H1 (cell line): ENCODE measurements at regions not wholly inside any gene's neighbourhood (a gene's known extent, or its start where the extent isn't known, plus 50 kb on each side); places are given as distances from the start of the nearest gene placed in this dataset.

ENCODE experiments used
- ATF3 ChIP-seq: IDR thresholded peaks from 2 replicates; pipeline ENCODE4 v1.6.1; 2011; ENCODE audit warnings: low read depth, mild to moderate bottlenecking, low read length; ENCODE audit not compliant: insufficient read depth
- CBX8 ChIP-seq: fragments of 300-800, 300-1000 bp; sonication (generic); IDR thresholded peaks from 2 replicates; pipeline ENCODE4 v1.7.1; 2016; ENCODE audit warnings: low read depth, low read length, borderline replicate concordance
- EP300 ChIP-seq, 2 experiments: IDR thresholded peaks; 1 replicate in 1 of 2; 2 replicates in 1 of 2; pipeline ENCODE4 v1.6.1; 2011 to 2012; ENCODE audit warnings: low read depth in 2 of 2, low read length in 2 of 2, mild to moderate bottlenecking in 2 of 2, borderline replicate concordance in 1 of 2, inconsistent platforms in 1 of 2, moderate library complexity in 1 of 2
- RBBP5 ChIP-seq: IDR thresholded peaks from 2 replicates; pipeline ENCODE4 v1.7.1; 2012; ENCODE audit warnings: low read depth, mild to moderate bottlenecking, inconsistent platforms, low read length, moderate library complexity, borderline replicate concordance
- SAP30 ChIP-seq: fragments of 300-600 bp; sonication (generic); IDR thresholded peaks from 2 replicates; pipeline ENCODE4 v1.7.1; 2012; ENCODE audit warnings: low read length, moderate library complexity, mild to moderate bottlenecking, inconsistent platforms; ENCODE audit not compliant: insufficient read depth, insufficient replicate concordance
- SIX5 ChIP-seq: IDR thresholded peaks from 2 replicates; pipeline ENCODE4 v1.6.1; 2011; ENCODE audit warnings: mild to moderate bottlenecking, low read depth, low read length
- SRF ChIP-seq: IDR thresholded peaks from 2 replicates; pipeline ENCODE4 v1.6.1; 2011; ENCODE audit warnings: mild to moderate bottlenecking, low read depth, low read length, moderate library complexity
- TCF12 ChIP-seq: IDR thresholded peaks from 2 replicates; pipeline ENCODE4 v1.6.1; 2011; ENCODE audit warnings: low read depth, mild to moderate bottlenecking, low read length
- TF ChIP-seq, protein P1 (sequence below): fragments of 300-600 bp; sonication (generic); IDR thresholded peaks from 2 replicates; pipeline ENCODE4 v1.7.1; 2012; ENCODE audit warnings: low read length, moderate library complexity, mild to moderate bottlenecking, inconsistent platforms; ENCODE audit not compliant: insufficient replicate concordance

GRCh38 chr20:24872291-24873024 lies 76.6 kb upstream of the CST7 start (continued):
- TF ChIP-seq, protein P1, sequence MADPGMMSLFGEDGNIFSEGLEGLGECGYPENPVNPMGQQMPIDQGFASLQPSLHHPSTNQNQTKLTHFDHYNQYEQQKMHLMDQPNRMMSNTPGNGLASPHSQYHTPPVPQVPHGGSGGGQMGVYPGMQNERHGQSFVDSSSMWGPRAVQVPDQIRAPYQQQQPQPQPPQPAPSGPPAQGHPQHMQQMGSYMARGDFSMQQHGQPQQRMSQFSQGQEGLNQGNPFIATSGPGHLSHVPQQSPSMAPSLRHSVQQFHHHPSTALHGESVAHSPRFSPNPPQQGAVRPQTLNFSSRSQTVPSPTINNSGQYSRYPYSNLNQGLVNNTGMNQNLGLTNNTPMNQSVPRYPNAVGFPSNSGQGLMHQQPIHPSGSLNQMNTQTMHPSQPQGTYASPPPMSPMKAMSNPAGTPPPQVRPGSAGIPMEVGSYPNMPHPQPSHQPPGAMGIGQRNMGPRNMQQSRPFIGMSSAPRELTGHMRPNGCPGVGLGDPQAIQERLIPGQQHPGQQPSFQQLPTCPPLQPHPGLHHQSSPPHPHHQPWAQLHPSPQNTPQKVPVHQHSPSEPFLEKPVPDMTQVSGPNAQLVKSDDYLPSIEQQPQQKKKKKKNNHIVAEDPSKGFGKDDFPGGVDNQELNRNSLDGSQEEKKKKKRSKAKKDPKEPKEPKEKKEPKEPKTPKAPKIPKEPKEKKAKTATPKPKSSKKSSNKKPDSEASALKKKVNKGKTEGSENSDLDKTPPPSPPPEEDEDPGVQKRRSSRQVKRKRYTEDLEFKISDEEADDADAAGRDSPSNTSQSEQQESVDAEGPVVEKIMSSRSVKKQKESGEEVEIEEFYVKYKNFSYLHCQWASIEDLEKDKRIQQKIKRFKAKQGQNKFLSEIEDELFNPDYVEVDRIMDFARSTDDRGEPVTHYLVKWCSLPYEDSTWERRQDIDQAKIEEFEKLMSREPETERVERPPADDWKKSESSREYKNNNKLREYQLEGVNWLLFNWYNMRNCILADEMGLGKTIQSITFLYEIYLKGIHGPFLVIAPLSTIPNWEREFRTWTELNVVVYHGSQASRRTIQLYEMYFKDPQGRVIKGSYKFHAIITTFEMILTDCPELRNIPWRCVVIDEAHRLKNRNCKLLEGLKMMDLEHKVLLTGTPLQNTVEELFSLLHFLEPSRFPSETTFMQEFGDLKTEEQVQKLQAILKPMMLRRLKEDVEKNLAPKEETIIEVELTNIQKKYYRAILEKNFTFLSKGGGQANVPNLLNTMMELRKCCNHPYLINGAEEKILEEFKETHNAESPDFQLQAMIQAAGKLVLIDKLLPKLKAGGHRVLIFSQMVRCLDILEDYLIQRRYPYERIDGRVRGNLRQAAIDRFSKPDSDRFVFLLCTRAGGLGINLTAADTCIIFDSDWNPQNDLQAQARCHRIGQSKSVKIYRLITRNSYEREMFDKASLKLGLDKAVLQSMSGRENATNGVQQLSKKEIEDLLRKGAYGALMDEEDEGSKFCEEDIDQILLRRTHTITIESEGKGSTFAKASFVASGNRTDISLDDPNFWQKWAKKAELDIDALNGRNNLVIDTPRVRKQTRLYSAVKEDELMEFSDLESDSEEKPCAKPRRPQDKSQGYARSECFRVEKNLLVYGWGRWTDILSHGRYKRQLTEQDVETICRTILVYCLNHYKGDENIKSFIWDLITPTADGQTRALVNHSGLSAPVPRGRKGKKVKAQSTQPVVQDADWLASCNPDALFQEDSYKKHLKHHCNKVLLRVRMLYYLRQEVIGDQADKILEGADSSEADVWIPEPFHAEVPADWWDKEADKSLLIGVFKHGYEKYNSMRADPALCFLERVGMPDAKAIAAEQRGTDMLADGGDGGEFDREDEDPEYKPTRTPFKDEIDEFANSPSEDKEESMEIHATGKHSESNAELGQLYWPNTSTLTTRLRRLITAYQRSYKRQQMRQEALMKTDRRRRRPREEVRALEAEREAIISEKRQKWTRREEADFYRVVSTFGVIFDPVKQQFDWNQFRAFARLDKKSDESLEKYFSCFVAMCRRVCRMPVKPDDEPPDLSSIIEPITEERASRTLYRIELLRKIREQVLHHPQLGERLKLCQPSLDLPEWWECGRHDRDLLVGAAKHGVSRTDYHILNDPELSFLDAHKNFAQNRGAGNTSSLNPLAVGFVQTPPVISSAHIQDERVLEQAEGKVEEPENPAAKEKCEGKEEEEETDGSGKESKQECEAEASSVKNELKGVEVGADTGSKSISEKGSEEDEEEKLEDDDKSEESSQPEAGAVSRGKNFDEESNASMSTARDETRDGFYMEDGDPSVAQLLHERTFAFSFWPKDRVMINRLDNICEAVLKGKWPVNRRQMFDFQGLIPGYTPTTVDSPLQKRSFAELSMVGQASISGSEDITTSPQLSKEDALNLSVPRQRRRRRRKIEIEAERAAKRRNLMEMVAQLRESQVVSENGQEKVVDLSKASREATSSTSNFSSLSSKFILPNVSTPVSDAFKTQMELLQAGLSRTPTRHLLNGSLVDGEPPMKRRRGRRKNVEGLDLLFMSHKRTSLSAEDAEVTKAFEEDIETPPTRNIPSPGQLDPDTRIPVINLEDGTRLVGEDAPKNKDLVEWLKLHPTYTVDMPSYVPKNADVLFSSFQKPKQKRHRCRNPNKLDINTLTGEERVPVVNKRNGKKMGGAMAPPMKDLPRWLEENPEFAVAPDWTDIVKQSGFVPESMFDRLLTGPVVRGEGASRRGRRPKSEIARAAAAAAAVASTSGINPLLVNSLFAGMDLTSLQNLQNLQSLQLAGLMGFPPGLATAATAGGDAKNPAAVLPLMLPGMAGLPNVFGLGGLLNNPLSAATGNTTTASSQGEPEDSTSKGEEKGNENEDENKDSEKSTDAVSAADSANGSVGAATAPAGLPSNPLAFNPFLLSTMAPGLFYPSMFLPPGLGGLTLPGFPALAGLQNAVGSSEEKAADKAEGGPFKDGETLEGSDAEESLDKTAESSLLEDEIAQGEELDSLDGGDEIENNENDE, result no peak
- TF ChIP-seq SIX5 (no peak), CBX8 (no peak), RBBP5 (no peak), EP300 (IDR thresholded peaks at IDR 0.05; ENCODE audit: borderline replicate concordance in 1 of 2, low read depth in 2 of 2, low read length in 2 of 2) (no peak), ATF3 (no peak), SAP30 (no peak), SRF (no peak), TCF12 (no peak)
